Transverse colon (tissue), 4 donors: ENCODE measurements at regions not wholly inside any gene's neighbourhood (a gene's known extent, or its start where the extent isn't known, plus 50 kb on each side); places are given as distances from the start of the nearest gene placed in this dataset.

Source experiments
- CTCF ChIP-seq, 5 experiments: fragments of 200-600 bp in 3 of 5; fragments of 450-650 bp in 2 of 5; sonication (generic) in 3 of 5; IDR thresholded peaks; 1 replicate in 2 of 5; 2 replicates in 3 of 5; pipeline ENCODE4 v1.5.1; 2016 to 2017; ENCODE audit warnings: antibody characterized with exemption in 5 of 5, inconsistent platforms in 3 of 5, mild to moderate bottlenecking in 2 of 5, moderate library complexity in 1 of 5
- EP300 ChIP-seq: sonication (generic); formaldehyde crosslinking; IDR thresholded peaks from one replicate; pipeline ENCODE4 v1.6.1; 2017; ENCODE audit warnings: antibody characterized with exemption, low read depth
- POLR2A ChIP-seq: fragments of 450-650 bp; IDR thresholded peaks from one replicate; pipeline ENCODE4 v1.6.1; 2016; ENCODE audit warnings: antibody characterized with exemption, mild to moderate bottlenecking, moderate library complexity
- POLR2AphosphoS5 ChIP-seq, 3 donors: sonication (generic); formaldehyde crosslinking; IDR thresholded peaks; one replicate each; pipeline ENCODE4 v1.6.1; 2016; ENCODE audit warnings: antibody characterized with exemption in 3 of 3

GRCh38 chr3:103965764-103966163 is 1400.9 kb upstream of the ALCAM start:
- TF ChIP-seq EP300 (no peak), CTCF (IDR thresholded peaks at IDR 0.05) (no peak), POLR2A (no peak), POLR2AphosphoS5 (IDR thresholded peaks at IDR 0.05) (no peak)
